ENCODE measurements at regions not wholly inside any gene's neighbourhood (a gene's known extent, or its start where the extent isn't known, plus 50 kb on each side); places are given as distances from the start of the nearest gene placed in this dataset.
"Not testable (repeated sequence)": the region's sequence is repeated elsewhere in the genome, so short reads cannot be mapped to it uniquely, and the experiment has no call there.

DNA sequence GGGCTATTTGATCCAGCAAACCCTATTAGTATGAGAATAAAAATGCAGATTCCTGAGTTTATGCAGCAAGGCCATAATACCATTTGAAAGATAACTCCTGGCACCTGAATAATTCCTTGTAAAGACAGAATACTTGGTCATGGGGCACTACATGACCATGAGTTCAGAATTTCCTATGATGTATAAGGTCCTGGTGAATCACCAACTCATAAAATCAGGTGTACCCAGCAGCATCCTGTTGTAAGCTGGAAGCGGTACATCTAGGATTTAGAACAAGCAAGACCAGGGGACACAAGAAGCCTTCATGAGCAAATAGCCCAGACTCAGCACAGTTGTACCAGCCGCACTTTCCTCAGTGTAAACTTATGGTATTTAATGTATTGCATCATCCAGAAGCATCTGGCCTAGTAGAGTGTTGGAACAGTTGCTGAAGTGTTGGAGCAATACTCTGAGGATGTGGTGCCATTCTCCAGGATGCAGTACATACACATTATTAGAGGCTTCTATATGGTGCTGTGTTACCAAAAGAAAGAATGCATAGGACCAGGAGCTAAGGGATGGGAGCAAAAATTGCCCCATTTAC, 233.4 kb downstream of the SQOR start:
- no peak for DNase-seq (ENCODE audit: low read depth)

GRCh38 chr15:45869034-45869668, 234.3 kb downstream of the SQOR start:
- no peak for DNase-seq (ENCODE audit: low read depth)

- peak; percentile 37 for DNase-seq (ENCODE audit: low read depth)
These were observed 236.5 kb downstream of the SQOR start for GRCh38 chr15:45871121-45871855.

- no peak for DNase-seq (ENCODE audit: low read depth)
These were observed 239.0 kb downstream of the SQOR start for GRCh38 chr15:45873781-45874180.

DNA sequence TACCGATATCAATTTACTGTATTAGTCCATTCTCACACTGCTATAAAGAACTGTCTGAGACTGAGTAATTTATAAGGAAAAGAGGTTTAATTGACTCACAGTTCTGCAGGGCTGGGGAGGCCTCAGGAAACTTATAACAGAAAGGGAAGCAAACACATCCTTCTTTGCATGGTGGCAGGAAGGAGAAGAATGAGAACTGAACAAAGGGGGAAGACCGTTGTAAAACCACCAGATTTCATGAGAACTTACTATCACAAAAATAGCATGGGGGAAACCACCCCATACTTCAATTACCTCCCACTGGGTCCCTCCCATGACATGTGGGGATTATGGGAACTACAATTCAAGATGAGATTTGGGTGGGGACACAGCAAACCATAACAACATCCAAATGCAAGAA, 239.7 kb downstream of the SQOR start:
- DNase-seq (ENCODE audit: low read depth) = not testable (repeated sequence)

DNA sequence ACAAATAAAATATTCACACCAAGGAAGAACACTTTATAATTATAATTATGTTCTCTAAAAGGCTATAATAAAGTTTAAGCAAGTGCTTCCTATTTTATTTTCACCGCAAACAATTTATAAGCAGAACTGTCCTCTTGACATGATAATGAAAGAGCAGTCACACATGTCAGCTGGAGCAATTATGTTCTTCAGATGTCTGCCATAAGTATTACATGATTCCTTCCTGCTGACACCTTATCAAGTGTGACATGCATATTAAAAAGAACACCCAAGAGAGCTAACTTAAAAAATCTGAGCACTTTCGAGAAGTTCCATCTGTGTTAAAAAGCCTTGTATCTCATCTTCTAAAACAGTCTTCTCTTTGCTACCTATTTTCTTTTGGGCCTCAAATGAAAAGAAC, 249.5 kb downstream of the SQOR start:
- no peak for DNase-seq (ENCODE audit: low read depth)

DNA sequence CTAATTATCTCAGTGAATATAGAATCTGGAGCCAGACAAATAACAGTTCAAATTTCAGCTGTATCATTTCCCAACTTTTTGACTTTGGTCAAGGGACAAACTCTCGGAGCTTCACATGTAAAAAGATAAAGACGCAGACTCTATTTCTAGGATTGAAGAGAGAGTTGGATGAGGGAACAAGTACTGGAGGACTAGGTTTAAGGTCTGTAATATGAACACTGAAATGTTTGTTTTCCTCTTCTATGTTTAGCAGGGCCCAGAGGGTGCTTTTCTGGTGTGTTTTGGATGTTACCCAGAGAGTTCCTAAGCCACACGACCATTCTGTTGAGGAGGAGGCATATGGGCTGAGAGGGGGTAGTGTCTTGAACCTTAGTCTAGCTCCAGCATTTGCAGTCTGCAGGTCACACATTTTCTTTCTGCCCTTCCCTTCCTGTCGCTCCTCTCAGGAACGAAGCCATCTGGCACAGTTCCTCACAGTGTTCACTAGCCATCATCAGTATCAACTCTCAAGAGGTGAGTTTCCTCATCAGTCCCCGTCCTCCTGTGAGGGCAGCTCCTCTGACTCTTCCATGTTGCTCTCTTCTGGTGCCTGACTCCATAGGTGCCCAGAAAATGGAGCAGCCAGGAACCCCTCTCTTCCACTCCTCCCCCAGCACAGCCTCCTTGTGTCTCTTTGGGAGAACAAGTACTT, 250.1 kb downstream of the SQOR start:
- no peak for DNase-seq (ENCODE audit: low read depth)

GRCh38 chr15:45885801-45886200, 251.0 kb downstream of the SQOR start:
- DNase-seq (ENCODE audit: low read depth) = no peak

DNA sequence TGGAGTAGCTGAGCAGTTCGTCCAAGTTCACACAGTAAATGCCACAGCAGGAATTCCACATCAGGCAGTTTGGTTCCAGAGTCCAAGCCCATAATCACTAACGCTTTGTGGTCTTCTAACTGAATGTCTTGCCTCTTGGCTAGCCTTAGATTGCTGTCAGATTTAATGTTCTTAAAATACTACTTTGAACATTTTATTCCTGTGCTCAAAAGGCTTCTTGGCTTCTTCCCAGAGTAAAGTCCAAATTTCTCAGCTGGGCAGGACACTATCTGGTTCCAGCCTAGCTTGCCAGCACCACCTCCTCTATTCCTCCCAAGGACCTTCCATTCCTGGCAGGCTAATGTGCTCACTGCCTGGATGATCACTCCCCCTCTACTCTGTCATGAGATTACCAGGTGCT, 256.9 kb downstream of the SQOR start:
- no peak for DNase-seq (ENCODE audit: low read depth)

GRCh38 chr15:45892182-45892581, 257.4 kb downstream of the SQOR start:
- DNase-seq (ENCODE audit: low read depth) = no peak

DNA sequence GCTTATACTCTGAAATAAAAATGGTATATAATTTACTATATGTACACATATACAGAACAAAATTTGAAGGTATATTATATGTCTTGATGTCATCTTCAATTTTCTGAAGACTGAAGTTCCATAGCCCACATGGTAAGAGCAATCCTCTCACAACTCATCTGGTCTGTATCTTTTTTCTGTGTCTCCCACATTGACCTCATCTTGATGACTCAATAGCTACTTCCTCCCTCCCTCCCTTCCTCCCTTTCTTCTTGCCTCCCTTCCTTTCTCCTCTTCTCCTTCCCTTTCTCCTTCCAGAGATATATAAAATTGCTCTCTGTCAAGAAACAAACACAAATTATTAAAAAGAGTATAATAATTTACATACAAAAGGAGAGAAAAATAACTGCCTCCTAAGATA, 268.5 kb downstream of the SQOR start:
- DNase-seq (ENCODE audit: low read depth) = no peak

- no peak for DNase-seq (ENCODE audit: low read depth)
These were observed 269.2 kb downstream of the SQOR start for GRCh38 chr15:45904019-45904418.

DNA sequence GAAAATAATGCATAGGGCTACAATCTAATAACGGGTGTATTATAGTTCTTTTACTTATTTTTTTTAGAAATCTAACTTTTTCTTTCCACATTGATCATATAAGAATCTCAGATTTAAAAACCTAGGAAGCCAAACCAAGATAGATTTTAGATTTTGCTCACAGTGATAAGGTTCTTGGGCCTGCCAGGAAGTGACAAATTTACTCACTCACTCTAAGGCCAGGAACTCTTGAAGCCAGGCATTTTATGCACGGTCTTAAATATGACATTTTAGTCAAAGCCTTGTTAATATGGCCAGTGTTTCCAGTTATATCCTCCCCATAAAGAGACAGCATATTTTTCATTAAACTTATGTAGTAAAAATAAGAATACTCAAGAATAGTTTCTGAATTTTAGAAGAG, 271.4 kb downstream of the SQOR start:
- no peak for DNase-seq (ENCODE audit: low read depth)

DNA sequence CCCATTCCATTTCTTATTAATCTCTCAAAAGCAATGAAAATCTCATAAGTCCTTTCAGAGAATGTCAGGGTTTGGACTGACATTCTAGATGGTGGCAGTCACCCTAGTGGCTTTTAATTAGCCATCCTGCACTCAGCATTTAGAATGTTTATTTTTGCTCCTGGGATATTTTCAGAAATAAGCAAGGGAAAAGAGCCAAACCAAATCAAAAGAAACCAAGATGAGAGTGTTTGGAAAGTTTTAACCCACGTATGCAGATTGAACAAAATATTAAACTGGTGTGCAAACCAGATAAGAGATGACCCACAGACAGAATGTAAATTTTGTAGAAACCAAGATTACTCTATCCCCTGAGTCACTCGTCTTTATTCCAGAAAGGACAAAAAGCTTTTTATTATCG, 275.8 kb downstream of the SQOR start:
- DNase-seq (ENCODE audit: low read depth) = no peak

- no peak for DNase-seq (ENCODE audit: low read depth)
These were observed 278.6 kb downstream of the SQOR start for GRCh38 chr15:45913451-45913850.

DNA sequence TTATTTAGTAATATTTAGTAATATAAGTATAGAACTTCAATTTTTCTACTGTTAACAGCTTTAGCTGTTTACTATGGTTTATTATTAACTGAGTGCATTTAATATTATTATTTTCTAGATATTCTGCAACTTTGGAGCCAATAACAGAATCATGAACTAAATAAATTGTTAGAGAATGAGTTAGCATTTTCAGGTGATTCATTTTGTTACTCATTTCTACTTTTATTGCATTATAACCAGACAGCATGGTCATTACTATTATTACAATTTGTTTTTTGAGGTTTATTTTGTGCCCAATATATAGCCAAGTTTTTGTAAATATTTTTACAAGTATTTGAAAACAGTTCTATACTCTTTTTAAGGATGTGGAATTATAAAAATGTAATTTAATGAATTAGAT, 279.6 kb downstream of the SQOR start:
- DNase-seq (ENCODE audit: low read depth) = no peak

DNA sequence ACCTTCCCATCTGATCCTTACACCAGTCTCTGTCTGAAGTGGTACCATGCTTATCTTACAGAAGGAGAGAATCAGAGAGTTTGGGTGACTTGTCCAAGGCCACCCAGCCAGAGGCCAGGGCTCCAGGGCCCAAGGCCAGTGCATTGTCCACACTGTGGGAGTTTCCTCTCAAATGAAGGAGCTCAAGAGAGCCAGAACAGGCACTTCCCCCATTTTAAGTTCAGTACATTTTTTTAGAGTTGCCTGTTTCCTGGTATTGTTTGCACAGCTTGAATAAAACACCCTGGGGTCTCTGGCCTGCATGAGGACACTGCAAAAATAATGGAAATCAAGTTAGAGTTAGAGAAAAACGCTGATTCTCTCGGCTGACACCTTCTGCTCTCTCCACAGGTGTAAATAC, 284.0 kb downstream of the SQOR start:
- no peak for DNase-seq (ENCODE audit: low read depth)

DNA sequence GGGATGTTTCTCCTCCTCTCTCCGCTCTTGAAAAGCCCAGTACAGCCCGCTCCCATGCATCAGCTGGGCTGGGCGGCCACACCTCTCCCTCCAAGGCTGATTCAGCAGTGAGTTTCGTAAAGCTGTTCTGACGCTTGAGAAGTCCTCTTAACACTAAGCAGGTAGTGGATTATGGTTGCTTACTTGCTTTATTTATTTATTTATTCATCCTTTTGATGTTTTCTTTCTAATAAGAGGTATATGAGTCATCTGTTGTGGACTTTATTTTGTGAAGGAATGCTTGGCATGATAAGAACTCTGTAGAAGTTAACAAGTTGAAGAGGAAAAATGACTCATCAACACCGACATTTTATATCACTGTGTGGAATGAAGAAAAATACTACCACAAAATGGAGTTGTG, 285.0 kb downstream of the SQOR start:
- peak; percentile 32 for DNase-seq (ENCODE audit: low read depth)

- DNase-seq (ENCODE audit: low read depth) = no peak
These were observed 286.5 kb downstream of the SQOR start for GRCh38 chr15:45921376-45921775.

- DNase-seq (ENCODE audit: low read depth) = no peak
These were observed 287.1 kb downstream of the SQOR start for GRCh38 chr15:45921978-45922377.

DNA sequence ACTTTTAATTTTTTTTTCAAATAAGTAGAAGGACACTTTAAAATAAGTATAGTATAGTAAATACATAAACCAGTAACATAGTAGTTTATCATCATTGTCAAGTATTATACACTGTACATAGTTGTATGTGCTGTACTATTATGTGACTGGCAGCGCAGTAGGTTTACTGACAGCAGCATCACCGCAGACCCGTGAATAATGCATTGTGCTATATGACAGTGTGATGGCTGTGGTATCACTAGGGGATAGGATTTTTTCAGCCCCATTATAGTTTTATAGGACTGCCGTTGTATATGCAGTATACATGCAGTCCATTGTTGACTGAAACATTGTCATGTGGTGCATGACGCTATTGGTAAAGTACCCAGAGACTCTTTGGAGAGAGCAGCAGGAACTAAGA, 306.5 kb downstream of the SQOR start:
- DNase-seq (ENCODE audit: low read depth) = no peak

DNA sequence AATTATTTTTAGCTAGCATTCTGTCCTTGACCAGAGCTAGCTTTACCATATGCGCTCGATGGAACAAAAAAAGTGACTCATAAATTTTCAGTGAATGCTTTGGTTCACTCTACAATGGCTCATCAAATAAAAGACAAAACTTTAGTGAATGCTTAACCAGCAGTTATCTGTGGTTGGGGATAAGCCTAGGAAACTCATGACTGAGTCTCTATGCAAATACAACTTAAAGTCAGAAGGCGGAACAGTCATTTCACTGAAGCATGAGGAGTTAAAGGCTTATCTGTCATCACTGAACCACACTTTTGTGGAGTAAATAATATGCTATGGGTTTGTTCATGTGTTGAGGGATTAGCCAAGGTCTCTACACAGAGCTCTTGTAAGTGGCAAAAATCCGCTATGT, 308.4 kb downstream of the SQOR start:
- DNase-seq (ENCODE audit: low read depth) = peak; percentile 27

- no peak for DNase-seq (ENCODE audit: low read depth)
These were observed 311.3 kb downstream of the SQOR start for GRCh38 chr15:45946111-45946510.

Measured in Daoy (cell line).